LNCaP clone FGC (cell line): ENCODE measurements at regions not wholly inside any gene's neighbourhood (a gene's known extent, or its start where the extent isn't known, plus 50 kb on each side); places are given as distances from the start of the nearest gene placed in this dataset.

Experiments
- DNase-seq: peaks from one replicate; pipeline ENCODE4 v3.0.0-alpha.2; 2011; ENCODE audit warnings: low read depth
- H3K4me3 ChIP-seq: 2 replicates; pipeline ENCODE4 v1.5.1; 2011; ENCODE audit warnings: mild to moderate bottlenecking, low read depth, low read length, control low read depth
- TF ChIP-seq, protein P1 (sequence below): IDR thresholded peaks from 2 replicates; pipeline ENCODE4 v1.5.1; 2012; ENCODE audit warnings: mild to moderate bottlenecking; ENCODE audit not compliant: control insufficient read depth, insufficient read depth; ENCODE audit errors: extremely low read depth

DNA sequence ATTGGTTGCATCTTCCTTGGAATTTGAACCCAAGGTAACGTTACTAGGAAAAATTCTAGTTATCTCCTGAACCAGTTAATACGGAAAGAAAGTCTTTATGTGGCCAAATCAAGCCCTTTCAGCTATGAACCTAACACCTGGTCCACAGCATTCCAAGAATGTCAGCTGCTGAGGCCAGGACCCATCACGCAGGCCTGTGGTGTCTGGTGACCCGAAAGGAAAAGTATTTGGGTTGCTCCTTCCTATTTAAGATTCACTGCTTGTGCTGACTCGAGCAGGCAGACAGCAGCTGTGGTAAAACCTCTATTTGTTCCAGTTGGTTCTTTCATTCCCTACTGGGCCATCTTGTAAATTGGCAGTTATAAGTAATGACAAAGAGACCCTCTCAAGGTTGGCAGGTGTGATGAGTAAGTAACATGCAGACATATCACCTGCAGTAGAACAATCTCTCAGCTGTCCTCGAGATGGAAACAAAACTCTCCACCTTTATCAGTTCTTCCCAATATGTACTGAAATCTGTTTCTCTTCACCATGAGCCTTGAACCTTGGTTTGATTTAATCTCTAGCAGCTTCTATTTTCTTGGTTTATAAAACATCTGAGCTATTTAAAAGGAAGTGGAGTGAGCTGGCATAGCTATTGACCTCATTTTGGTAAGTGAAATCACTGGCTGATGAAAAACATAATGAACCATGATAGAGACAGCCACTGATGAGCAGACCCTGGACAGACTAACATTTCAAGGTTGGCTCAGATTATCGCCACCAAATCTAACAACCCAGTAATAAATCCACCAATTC is 182.1 kb upstream of the SMIM31 start:
- H3K4me3 ChIP-seq = no peak overlapping the region
- DNase-seq = no peak
- TF ChIP-seq, protein P1, sequence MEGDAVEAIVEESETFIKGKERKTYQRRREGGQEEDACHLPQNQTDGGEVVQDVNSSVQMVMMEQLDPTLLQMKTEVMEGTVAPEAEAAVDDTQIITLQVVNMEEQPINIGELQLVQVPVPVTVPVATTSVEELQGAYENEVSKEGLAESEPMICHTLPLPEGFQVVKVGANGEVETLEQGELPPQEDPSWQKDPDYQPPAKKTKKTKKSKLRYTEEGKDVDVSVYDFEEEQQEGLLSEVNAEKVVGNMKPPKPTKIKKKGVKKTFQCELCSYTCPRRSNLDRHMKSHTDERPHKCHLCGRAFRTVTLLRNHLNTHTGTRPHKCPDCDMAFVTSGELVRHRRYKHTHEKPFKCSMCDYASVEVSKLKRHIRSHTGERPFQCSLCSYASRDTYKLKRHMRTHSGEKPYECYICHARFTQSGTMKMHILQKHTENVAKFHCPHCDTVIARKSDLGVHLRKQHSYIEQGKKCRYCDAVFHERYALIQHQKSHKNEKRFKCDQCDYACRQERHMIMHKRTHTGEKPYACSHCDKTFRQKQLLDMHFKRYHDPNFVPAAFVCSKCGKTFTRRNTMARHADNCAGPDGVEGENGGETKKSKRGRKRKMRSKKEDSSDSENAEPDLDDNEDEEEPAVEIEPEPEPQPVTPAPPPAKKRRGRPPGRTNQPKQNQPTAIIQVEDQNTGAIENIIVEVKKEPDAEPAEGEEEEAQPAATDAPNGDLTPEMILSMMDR = no peak

GRCh38 chr4:164572877-164573279 is 181.1 kb upstream of the SMIM31 start:
- TF ChIP-seq, protein P1 = no peak
- no peak for DNase-seq
- H3K4me3 ChIP-seq = no peak overlapping the region

DNA sequence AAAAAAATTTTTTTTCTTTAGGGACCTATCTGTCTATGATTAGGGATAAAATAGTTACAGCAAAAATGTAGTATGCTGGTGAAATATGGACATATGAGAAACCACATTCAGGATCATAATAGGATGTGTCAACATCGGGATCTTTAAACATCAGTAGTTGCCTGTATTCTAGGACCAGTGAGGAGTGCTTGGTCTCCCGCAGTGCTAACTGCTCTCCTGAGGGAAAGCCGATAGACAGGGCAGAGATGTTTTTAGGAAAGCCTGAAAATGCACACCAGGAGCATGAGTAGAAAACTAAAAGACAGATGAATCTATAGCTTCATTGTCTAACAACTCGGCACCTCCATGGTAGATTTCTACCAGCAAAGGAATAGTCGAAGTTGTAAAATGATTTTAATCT is 178.1 kb upstream of the SMIM31 start:
- DNase-seq = no peak
- TF ChIP-seq, protein P1 = no peak
- no peak overlapping the region for H3K4me3 ChIP-seq

DNA sequence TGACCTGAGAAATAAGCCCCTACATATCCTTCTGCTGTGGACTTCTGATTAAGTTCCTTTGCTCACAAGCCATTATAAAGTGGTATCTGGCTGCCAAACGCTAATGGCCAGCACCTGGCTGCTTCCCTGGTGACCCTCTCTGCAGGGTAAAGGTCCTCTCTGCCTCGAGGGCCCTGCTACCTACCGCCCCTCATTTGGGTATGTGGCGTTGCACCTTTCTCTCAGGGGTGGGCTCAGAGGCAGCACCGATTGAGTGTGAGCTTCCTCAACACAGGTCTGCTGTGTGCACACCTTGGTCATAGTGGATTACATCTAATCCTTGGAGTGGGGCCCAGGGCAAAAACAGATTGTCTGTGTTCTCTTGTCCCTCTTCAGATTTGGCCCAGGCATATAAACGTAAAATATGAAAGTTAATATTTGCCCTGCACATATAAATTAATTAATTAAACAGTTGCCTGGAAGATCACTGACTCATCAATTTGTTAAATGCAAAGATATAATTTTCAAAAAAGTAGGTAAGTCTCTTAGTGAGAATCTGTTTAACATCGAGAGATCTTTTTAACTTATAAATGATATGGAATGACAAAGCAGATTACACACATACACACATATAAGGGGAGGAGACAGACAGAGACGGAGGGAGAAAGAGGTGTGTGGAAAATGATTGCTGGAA is 174.5 kb upstream of the SMIM31 start:
- H3K4me3 ChIP-seq = no peak overlapping the region
- DNase-seq = no peak
- TF ChIP-seq, protein P1 = no peak

GRCh38 chr4:164591666-164592065 is 162.3 kb upstream of the SMIM31 start:
- no peak overlapping the region for H3K4me3 ChIP-seq
- TF ChIP-seq, protein P1 = no peak
- DNase-seq = no peak

GRCh38 chr4:164595751-164596150 is 158.2 kb upstream of the SMIM31 start:
- no peak overlapping the region for H3K4me3 ChIP-seq
- DNase-seq = no peak
- TF ChIP-seq, protein P1 = no peak
